ENCODE measurements at regions not wholly inside any gene's neighbourhood (a gene's known extent, or its start where the extent isn't known, plus 50 kb on each side); places are given as distances from the start of the nearest gene placed in this dataset.

GRCh38 chr9:97773723-97774122 is 76.6 kb upstream of the XPA start:
- no peak for TF ChIP-seq POLR2A (IDR thresholded peaks at IDR 0.05)
- no peak for TF ChIP-seq CTCF (IDR thresholded peaks at IDR 0.05)

All from lower leg skin (tissue), 3 donors.